ENCODE measurements at regions not wholly inside any gene's neighbourhood (a gene's known extent, or its start where the extent isn't known, plus 50 kb on each side); places are given as distances from the start of the nearest gene placed in this dataset.

DNA sequence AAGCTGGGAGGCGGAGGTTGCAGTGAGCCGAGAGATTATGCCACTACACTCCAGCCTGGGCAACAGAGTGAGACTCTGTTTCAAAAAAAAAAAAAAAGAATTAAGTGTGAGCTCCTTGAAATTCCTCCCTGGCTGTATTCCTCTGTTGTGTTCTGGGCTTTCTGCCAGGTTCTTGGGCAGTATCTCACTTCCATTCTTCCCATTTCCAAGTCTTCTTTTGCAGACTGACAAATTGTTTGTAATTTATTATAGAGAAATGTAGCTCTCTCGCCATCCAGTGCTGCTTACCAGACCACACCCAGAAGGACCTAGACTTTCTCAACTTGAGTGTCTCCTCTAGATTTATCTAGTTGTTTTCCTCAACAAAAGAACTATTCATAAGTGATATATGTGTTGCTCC, 105.0 kb upstream of the ADGRL2 start:
- peak; percentile 50 for DNase-seq

DNA sequence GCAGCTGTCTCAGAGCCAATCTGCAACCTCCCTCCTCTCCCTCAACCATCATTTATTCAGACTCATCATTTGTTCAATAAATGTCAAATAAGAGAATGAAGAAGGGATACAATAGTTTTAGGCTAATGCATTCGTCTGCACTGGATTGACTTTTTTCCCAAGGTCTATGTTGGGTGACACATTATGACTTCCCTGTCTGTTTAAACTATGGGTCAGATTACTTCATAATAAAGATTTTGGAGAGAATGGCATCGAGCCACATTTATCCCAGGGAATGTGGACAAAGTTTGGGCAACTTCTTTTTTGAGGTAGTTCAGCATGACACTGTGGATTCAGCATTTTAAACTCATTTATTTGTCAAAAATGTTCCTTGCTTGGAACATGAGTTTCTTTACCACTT, 107.4 kb upstream of the ADGRL2 start:
- DNase-seq: no peak

GRCh38 chr1:81690676-81691453, 109.9 kb upstream of the ADGRL2 start:
- DNase-seq: no peak

- DNase-seq: no peak
Observed at GRCh38 chr1:81689531-81689941, 111.2 kb upstream of the ADGRL2 start.

DNA sequence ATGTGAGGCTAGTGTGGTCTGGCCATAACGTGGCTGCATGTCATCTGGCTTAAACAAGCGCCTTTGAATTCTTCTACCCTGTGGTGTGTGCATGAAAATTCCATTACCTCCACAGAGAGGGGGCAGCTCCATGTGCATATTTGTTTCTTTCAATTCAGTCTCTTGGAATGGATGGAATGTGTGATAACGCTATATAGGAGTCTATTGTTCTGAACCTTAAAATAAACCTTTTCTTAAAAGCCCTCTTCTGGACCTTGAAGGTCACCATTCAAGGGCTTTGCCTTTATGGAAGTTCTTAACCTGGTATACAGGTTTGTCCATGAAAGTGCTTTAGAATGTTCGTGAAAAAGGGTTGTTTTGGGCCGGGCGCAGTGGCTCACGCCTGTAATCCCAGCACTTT, 118.2 kb upstream of the ADGRL2 start:
- DNase-seq: no peak

GRCh38 chr1:81681601-81682266, 119.0 kb upstream of the ADGRL2 start:
- DNase-seq: peak; percentile 86

- DNase-seq: no peak
Observed at GRCh38 chr1:81681114-81681513, 119.6 kb upstream of the ADGRL2 start.

DNA sequence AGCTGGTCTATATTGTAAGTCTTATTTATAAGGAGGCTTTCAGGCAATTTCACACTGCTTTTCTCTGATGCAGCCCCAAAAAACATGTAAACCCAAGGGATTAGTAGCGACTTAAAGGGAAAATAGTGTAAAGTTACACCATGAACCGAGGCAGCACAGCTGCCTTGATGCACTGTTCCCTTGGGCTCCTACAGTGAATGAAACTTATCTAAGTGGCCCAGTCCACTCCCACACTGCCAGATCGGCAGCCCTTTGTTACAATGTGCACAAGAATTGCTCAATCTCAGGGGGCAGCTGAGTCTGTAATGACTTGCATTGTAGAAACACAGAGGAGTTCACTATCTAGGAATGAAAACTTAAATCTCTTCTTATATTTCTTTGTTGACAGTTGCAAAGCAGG, 120.8 kb upstream of the ADGRL2 start:
- no peak for DNase-seq

DNA sequence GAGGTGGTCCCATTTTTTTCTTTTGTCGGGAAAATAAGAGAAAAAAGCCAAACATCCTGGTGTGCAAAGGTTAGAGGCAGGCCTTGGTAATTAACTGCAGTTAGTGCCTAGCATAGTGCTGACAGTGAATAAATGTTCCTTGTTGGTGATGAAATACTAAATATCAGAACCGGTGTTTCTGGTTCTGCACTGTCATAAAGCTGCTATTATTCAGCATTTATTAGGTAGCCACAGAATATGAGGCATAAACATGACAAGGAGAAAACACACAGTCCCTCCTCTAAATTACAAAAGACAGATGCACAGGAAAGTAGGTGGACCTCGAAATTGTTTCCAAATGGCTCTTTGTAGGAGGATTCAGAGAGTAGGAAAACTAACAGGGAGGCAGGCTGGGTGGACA, 122.0 kb upstream of the ADGRL2 start:
- no peak for DNase-seq

- DNase-seq: no peak
Observed at GRCh38 chr1:81672766-81673165, 128.0 kb upstream of the ADGRL2 start.

DNA sequence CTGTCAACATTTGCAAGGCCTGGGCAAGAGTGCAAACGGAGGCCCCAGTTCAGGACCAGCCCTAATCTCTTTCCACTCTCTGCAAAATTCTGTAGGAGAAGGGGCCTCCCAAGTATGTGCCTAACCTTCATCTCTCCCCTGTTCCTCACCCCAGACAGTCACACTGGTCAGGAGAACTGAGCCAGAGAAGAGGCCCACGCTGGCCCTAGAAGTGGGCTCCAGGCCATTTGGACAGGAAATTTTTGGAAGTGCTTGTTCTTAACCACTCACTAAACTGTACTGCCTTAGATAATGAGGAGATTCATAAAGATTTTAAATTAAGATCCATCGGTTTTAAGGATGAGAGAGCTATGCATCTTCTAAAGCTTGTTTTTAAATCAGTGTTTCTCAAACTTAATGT, 129.7 kb upstream of the ADGRL2 start:
- DNase-seq: no peak

GRCh38 chr1:81670286-81670685, 130.4 kb upstream of the ADGRL2 start:
- peak; percentile 65 for DNase-seq

DNA sequence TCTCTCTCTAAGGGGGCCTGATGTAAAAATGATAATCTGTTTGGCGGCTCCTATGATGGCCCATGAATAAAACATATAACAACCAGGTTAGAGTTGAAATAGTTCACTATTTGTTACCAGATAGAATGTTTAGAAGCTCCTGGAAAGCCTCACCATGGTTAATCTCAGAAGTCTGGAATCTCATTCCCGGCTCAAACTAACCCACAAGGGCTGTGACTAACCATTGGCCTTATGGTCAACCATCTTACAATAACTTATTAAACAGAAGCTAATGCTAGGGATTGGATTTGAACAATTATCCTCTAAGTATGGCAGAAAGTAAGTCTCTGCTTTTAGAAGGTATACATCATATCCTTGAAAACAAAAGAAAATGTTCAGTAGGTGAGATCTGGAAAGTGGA, 134.1 kb upstream of the ADGRL2 start:
- DNase-seq: no peak

DNA sequence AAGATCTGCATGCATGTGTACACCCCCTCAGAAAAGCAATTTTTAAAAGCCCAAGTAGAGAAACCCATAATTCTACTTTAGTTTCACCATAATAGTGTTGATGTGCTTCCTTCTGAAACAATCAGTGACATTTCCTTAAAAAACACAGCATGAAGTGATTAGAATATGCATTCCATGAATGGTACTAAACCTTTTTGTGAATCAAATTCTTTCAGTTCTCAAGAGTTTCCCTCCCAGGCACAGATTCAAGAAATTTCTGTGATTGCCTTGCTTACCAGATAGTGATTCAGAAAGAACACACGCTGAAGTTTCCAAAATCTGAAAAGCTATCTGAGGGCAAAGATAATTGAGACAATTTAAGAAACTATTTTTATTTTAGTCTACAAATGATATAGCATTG, 136.4 kb upstream of the ADGRL2 start:
- no peak for DNase-seq

GRCh38 chr1:81662913-81663526, 137.7 kb upstream of the ADGRL2 start:
- DNase-seq: no peak

- no peak for DNase-seq
Observed at GRCh38 chr1:81660286-81660685, 140.4 kb upstream of the ADGRL2 start.

GRCh38 chr1:81654657-81655056, 146.1 kb upstream of the ADGRL2 start:
- DNase-seq: no peak

GRCh38 chr1:81654147-81654546, 146.6 kb upstream of the ADGRL2 start:
- DNase-seq: no peak

DNA sequence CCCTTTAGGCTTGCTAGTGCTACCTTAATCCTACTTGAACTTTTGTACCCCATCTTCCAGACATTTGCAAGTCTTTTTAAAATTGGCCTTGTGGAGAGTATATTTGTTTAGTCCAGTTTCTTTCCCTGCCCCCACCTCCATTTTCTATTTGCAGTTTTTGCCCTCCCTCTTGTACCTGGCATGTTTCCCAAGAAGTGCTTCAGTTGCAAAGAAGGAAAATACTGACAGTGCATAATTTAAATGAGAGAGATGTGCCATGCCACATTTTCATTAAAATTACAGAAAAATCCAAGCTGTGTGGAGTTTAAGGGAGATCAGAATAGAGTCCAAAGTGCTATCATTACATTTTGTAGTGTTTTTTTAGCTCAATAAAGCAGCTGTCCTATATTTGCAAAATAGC, 150.0 kb upstream of the ADGRL2 start:
- DNase-seq: peak; percentile 14

GRCh38 chr1:81635816-81636215, 164.9 kb upstream of the ADGRL2 start:
- no peak for DNase-seq

GRCh38 chr1:81634294-81634693, 166.4 kb upstream of the ADGRL2 start:
- no peak for DNase-seq

DNA sequence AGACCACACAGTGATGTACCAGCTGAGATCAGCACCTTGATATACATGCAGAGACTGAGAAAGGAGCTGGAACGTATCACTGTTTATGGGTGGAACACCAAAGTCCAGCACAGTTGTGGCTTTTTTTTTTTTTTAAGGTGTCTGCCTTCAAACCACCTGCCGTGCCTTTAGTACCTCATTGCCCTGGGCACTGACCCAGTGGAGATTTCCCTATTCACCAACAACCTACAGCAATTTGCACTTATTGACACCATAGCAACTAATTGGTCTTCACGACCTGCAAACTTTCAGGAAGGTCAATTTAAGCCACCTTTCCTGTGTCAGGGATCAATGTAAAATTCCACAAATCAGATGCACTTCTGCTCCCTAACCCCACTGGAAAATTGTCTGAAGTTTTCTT, 181.6 kb upstream of the ADGRL2 start:
- DNase-seq: no peak

- no peak for DNase-seq
Observed at GRCh38 chr1:81618376-81618775, 182.4 kb upstream of the ADGRL2 start.

GRCh38 chr1:81617308-81617967, 183.3 kb upstream of the ADGRL2 start:
- DNase-seq: no peak
